K562 (cell line): ENCODE measurements at regions not wholly inside any gene's neighbourhood (a gene's known extent, or its start where the extent isn't known, plus 50 kb on each side); places are given as distances from the start of the nearest gene placed in this dataset.

Experiments used
- ATAC-seq: fragments of 200-7000 bp; cut with Tn5 transposase; 3 replicates; pipeline ENCODE4 v1.9.1; 2020; ENCODE audit warnings: moderate library complexity
- BruUV-seq: library from RNA; stranded (reverse); fragments of 400-500 nt; replicated peaks from 2 replicates; lab custom pipeline; 2021; lab: Mats Ljungman, UMichigan
- CTCF ChIA-PET: fragments of 300-600 bp; formaldehyde crosslinking; extraction: SDS; loops from one replicate; lab custom pipeline; 2021; ENCODE audit warnings: low intra/inter-chr PET ratio; lab: Yijun Ruan, JAX
- POLR2A ChIA-PET: fragments of 300-600, 350-650 bp; sonication (Branson Sonifier 250); formaldehyde crosslinking; extraction: SDS; loops from one replicate; lab custom pipeline; 2021; ENCODE audit warnings: antibody characterized with exemption, inconsistent platforms; lab: Yijun Ruan, JAX
- DNase-seq, 4 experiments: peaks; one replicate each; pipeline versions ENCODE4 v3.0.0 to v3.0.0-alpha.2; 2011 to 2018; ENCODE audit warnings: low spot score in 3 of 4, mixed read lengths in 3 of 4; ENCODE audit errors: extremely low read depth in 1 of 4
- FAIRE-seq: peaks from 2 replicates; lab custom pipeline; 2011; peaks lifted over from hg19 to GRCh38; lab: Jason Lieb, UNC
- H2AFZ ChIP-seq: 2 replicates; pipeline ENCODE4 v1.6.0; 2011; ENCODE audit warnings: low read depth, low read length, control low read depth, inconsistent platforms
- H3K27ac ChIP-seq: fragments of 200-600 bp; 3 replicates; pipeline ENCODE4 v1.8.0; 2011; ENCODE audit warnings: low read depth, mild to moderate bottlenecking, control low read depth, inconsistent platforms, low read length, moderate library complexity, mixed read lengths; ENCODE audit errors: extremely low read depth
- H3K27me3 ChIP-seq, 2 experiments: fragments of 300-600 bp in 1 of 2; 2 replicates in 1 of 2; 3 replicates in 1 of 2; pipeline versions ENCODE4 v1.6.0 to v1.8.0; 2011; ENCODE audit warnings: inconsistent platforms in 2 of 2, low read length in 2 of 2, mild to moderate bottlenecking in 1 of 2, mixed read lengths in 1 of 2, moderate library complexity in 1 of 2; ENCODE audit not compliant: control insufficient read depth in 2 of 2, insufficient read depth in 2 of 2
- H3K36me3 ChIP-seq: fragments of 300-600 bp; 3 replicates; pipeline ENCODE4 v1.8.0; 2011; ENCODE audit warnings: mild to moderate bottlenecking, low read length, inconsistent platforms; ENCODE audit not compliant: control insufficient read depth, insufficient read depth
- H3K4me1 ChIP-seq, 2 experiments: fragments of 200-600 bp in 1 of 2; replicated peaks in 1 of 2; 2 replicates in 1 of 2; 3 replicates in 1 of 2; pipeline versions ENCODE4 v1.5.1 to v1.8.0; 2011; ENCODE audit warnings: inconsistent platforms in 2 of 2, low read length in 2 of 2, mild to moderate bottlenecking in 1 of 2, mixed read lengths in 1 of 2, moderate library complexity in 1 of 2; ENCODE audit not compliant: control insufficient read depth in 2 of 2, insufficient read depth in 2 of 2
- H3K4me2 ChIP-seq: 2 replicates; pipeline ENCODE4 v1.6.1; 2011; ENCODE audit warnings: low read length, control low read depth, inconsistent platforms, mixed read lengths; ENCODE audit not compliant: insufficient read depth
- H3K4me3 ChIP-seq: fragments of 200-600 bp; sonication (generic), shearing (Covaris generic); 2 replicates; pipeline ENCODE4 v1.5.1; 2016; ENCODE audit warnings: control low read depth, inconsistent platforms
- H3K79me2 ChIP-seq: fragments of 200-600 bp; 3 replicates; pipeline ENCODE4 v1.8.0; 2011; ENCODE audit warnings: low read length, inconsistent platforms; ENCODE audit not compliant: control insufficient read depth, insufficient read depth
- H3K9ac ChIP-seq, 2 experiments: 2 replicates each; pipeline versions ENCODE4 v1.6.0 to v1.6.1; 2011; ENCODE audit warnings: low read depth in 2 of 2, low read length in 2 of 2, control low read depth in 1 of 2, inconsistent platforms in 1 of 2, mild to moderate bottlenecking in 1 of 2, mixed read lengths in 1 of 2; ENCODE audit not compliant: insufficient read depth in 1 of 2
- H3K9me1 ChIP-seq: one replicate; pipeline ENCODE4 v1.6.0; 2011; ENCODE audit warnings: inconsistent platforms, mild to moderate bottlenecking, low read length, moderate library complexity; ENCODE audit not compliant: control insufficient read depth, insufficient read depth
- H3K9me3 ChIP-seq: replicated peaks from 2 replicates; pipeline ENCODE4 v1.5.1; 2011; ENCODE audit warnings: low read depth, low read length, inconsistent platforms; ENCODE audit not compliant: control insufficient read depth, insufficient read depth
- H4K20me1 ChIP-seq: replicated peaks from 2 replicates; pipeline ENCODE4 v1.6.1; 2011; ENCODE audit warnings: low read length, inconsistent platforms, mixed read lengths; ENCODE audit not compliant: control insufficient read depth, insufficient read depth
- ILK ChIP-seq: fragments of 450-650 bp; IDR thresholded peaks from 2 replicates; pipeline ENCODE4 v1.6.1; 2016; ENCODE audit warnings: missing genetic modification characterization, low read depth, mild to moderate bottlenecking, missing compliant biosample characterization, moderate library complexity, borderline replicate concordance
- IRF2 ChIP-seq: sonication (generic); formaldehyde crosslinking; IDR thresholded peaks from 2 replicates; pipeline ENCODE4 v1.8.1; 2022; ENCODE audit warnings: mild to moderate bottlenecking, missing genetic modification reagents
- MTF1 ChIP-seq: fragments of 250-450 bp; sonication (Bioruptor Pico); IDR thresholded peaks from 2 replicates; pipeline ENCODE4 v1.9.0; 2021; ENCODE audit warnings: moderate library complexity, mild to moderate bottlenecking, inconsistent platforms, borderline replicate concordance
- PCBP1 ChIP-seq: fragments of 200-400 bp; formaldehyde crosslinking; IDR thresholded peaks from 2 replicates; pipeline ENCODE4 v1.6.1; 2018; ENCODE audit warnings: mild to moderate bottlenecking, low read depth, low read length; ENCODE audit not compliant: poor library complexity, severe bottlenecking
- POLR2G ChIP-seq: fragments of 200-400 bp; formaldehyde crosslinking; IDR thresholded peaks from 2 replicates; pipeline ENCODE4 v1.6.1; 2017; ENCODE audit warnings: low read depth, mild to moderate bottlenecking, antibody characterized with exemption, low read length, moderate library complexity
- RBM15 ChIP-seq: fragments of 200-400 bp; formaldehyde crosslinking; IDR thresholded peaks from 2 replicates; pipeline ENCODE4 v1.6.1; 2018; ENCODE audit warnings: mild to moderate bottlenecking, low read length, moderate library complexity; ENCODE audit not compliant: insufficient read depth
- RBM22 ChIP-seq: fragments of 200-400 bp; formaldehyde crosslinking; IDR thresholded peaks from 2 replicates; pipeline ENCODE4 v1.6.1; 2018; ENCODE audit warnings: low read length, low read depth; ENCODE audit not compliant: poor library complexity, severe bottlenecking
- SP2 ChIP-seq: IDR thresholded peaks from 2 replicates; pipeline ENCODE4 v1.6.1; 2011; ENCODE audit warnings: mild to moderate bottlenecking, low read depth, low read length, moderate library complexity; ENCODE audit not compliant: poor library complexity, severe bottlenecking; ENCODE audit errors: extremely low read depth
- TCF7 ChIP-seq: sonication (generic); IDR thresholded peaks from 2 replicates; pipeline ENCODE4 v1.6.1; 2016; ENCODE audit warnings: antibody characterized with exemption, borderline replicate concordance
- TEAD1 ChIP-seq, 2 experiments: fragments of 450-650 bp in 1 of 2; sonication (generic) in 1 of 2; formaldehyde crosslinking; IDR thresholded peaks; 2 replicates each; pipeline versions ENCODE4 v1.4.0 to v1.8.0; 2020 to 2022; ENCODE audit warnings: mild to moderate bottlenecking in 2 of 2, missing genetic modification reagents in 1 of 2
- YBX1 ChIP-seq: fragments of 450-650 bp; IDR thresholded peaks from 2 replicates; pipeline ENCODE4 v1.7.1; 2016; ENCODE audit warnings: mild to moderate bottlenecking
- WGBS: fragments of 100-300 bp; shearing (Covaris generic); methylation state at CpG from one replicate; pipeline ENCODE4 v1.1.6; 2016; ENCODE audit warnings: low coverage, mixed read lengths; ENCODE audit not compliant: insufficient coverage; ENCODE audit errors: missing lambda C conversion rate; 5-methylcytosine and 5-hydroxymethylcytosine counted together
- in situ Hi-C: fragments of 300-500 bp; cut with MboI; formaldehyde crosslinking; loops from 4 replicates; pipeline ENCODE4 v1.15.0; 2018; ENCODE audit warnings: inconsistent platforms, mixed read lengths
- intact Hi-C: fragments of 100-400 bp; cut with micrococcal nuclease; formaldehyde crosslinking; loops from 2 replicates; pipeline ENCODE4 v1.14.2; 2022
- TF ChIP-seq, protein P1 (sequence below): fragments of 250-450 bp; sonication (Bioruptor Pico); IDR thresholded peaks from 2 replicates; pipeline ENCODE4 v1.4.0; 2020
- TF ChIP-seq, protein P2 (sequence below): sonication (generic); formaldehyde crosslinking; IDR thresholded peaks from 2 replicates; pipeline ENCODE4 v1.8.1; 2023; ENCODE audit warnings: mild to moderate bottlenecking, missing genetic modification reagents
- TF ChIP-seq, protein P3 (sequence below): IDR thresholded peaks from 2 replicates; pipeline ENCODE4 v1.6.1; 2016; ENCODE audit warnings: missing genetic modification characterization, missing compliant biosample characterization
- TF ChIP-seq, protein P4 (sequence below): fragments of 250-450 bp; sonication (Bioruptor Pico); IDR thresholded peaks from 2 replicates; pipeline ENCODE4 v1.8.0; 2021; ENCODE audit warnings: moderate library complexity, mild to moderate bottlenecking, inconsistent platforms

- Histone ChIP-seq H3K4me1 (no peaks in the 10 kb centered on the region), H3K9ac (no peak overlapping the region), H3K27me3 (peaks cover 0 to 22% of the 10 kb centered on the region in 2 experiments; a peak in 3 of 5 replicates), H4K20me1 (no peaks in the 10 kb centered on the region), H3K36me3 (no peaks in the 10 kb centered on the region), H3K79me2 (no peaks in the 10 kb centered on the region), H3K4me2 (no peak overlapping the region), H3K27ac (no peak overlapping the region), H2AFZ (no peak overlapping the region), H3K9me1 (no peaks in the 10 kb centered on the region), H3K4me3 (no peak overlapping the region), H3K9me3 (no peaks in the 10 kb centered on the region)
- ATAC-seq (no peak), DNase-seq (no peak), FAIRE-seq (no peak)
- CTCF ChIA-PET: no interaction called here
- in situ Hi-C loops (no loop called here), intact Hi-C loops (no loop called here)
- BruUV-seq: no TSS peak
- POLR2A ChIA-PET: no interaction called here
- 0% methylated on average over 2 of the region's 2 CpGs for WGBS
- TF ChIP-seq, protein P1, sequence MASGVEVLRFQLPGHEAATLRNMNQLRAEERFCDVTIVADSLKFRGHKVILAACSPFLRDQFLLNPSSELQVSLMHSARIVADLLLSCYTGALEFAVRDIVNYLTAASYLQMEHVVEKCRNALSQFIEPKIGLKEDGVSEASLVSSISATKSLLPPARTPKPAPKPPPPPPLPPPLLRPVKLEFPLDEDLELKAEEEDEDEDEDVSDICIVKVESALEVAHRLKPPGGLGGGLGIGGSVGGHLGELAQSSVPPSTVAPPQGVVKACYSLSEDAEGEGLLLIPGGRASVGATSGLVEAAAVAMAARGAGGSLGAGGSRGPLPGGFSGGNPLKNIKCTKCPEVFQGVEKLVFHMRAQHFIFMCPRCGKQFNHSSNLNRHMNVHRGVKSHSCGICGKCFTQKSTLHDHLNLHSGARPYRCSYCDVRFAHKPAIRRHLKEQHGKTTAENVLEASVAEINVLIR (CRISPR knock-in tag): no peak
- no peak for TF ChIP-seq MTF1
- TF ChIP-seq RBM15: no peak
- TF ChIP-seq TEAD1 (CRISPR knock-in tag; IDR thresholded peaks at IDR 0.05): no peak
- TF ChIP-seq, protein P2, sequence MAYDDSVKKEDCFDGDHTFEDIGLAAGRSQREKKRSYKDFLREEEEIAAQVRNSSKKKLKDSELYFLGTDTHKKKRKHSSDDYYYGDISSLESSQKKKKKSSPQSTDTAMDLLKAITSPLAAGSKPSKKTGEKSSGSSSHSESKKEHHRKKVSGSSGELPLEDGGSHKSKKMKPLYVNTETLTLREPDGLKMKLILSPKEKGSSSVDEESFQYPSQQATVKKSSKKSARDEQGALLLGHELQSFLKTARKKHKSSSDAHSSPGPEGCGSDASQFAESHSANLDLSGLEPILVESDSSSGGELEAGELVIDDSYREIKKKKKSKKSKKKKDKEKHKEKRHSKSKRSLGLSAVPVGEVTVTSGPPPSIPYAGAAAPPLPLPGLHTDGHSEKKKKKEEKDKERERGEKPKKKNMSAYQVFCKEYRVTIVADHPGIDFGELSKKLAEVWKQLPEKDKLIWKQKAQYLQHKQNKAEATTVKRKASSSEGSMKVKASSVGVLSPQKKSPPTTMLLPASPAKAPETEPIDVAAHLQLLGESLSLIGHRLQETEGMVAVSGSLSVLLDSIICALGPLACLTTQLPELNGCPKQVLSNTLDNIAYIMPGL (CRISPR knock-in tag): no peak
- no peak for TF ChIP-seq YBX1
- no peak for TF ChIP-seq TCF7
- TF ChIP-seq POLR2G: no peak
- TF ChIP-seq, protein P3, sequence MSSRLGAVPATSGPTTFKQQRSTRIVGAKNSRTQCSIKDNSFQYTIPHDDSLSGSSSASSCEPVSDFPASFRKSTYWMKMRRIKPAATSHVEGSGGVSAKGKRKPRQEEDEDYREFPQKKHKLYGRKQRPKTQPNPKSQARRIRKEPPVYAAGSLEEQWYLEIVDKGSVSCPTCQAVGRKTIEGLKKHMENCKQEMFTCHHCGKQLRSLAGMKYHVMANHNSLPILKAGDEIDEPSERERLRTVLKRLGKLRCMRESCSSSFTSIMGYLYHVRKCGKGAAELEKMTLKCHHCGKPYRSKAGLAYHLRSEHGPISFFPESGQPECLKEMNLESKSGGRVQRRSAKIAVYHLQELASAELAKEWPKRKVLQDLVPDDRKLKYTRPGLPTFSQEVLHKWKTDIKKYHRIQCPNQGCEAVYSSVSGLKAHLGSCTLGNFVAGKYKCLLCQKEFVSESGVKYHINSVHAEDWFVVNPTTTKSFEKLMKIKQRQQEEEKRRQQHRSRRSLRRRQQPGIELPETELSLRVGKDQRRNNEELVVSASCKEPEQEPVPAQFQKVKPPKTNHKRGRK (tag): no peak
- no peak for TF ChIP-seq PCBP1
- no peak for TF ChIP-seq IRF2
- no peak for TF ChIP-seq RBM22
- no peak for TF ChIP-seq ILK (tag)
- TF ChIP-seq, protein P4, sequence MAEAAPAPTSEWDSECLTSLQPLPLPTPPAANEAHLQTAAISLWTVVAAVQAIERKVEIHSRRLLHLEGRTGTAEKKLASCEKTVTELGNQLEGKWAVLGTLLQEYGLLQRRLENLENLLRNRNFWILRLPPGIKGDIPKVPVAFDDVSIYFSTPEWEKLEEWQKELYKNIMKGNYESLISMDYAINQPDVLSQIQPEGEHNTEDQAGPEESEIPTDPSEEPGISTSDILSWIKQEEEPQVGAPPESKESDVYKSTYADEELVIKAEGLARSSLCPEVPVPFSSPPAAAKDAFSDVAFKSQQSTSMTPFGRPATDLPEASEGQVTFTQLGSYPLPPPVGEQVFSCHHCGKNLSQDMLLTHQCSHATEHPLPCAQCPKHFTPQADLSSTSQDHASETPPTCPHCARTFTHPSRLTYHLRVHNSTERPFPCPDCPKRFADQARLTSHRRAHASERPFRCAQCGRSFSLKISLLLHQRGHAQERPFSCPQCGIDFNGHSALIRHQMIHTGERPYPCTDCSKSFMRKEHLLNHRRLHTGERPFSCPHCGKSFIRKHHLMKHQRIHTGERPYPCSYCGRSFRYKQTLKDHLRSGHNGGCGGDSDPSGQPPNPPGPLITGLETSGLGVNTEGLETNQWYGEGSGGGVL (CRISPR knock-in tag): no peak
- TF ChIP-seq SP2: no peak
Measured at GRCh38 chr15:62706317-62706716, 336.2 kb upstream of the TPM1 start.
